ENCODE measurements at regions not wholly inside any gene's neighbourhood (a gene's known extent, or its start where the extent isn't known, plus 50 kb on each side); places are given as distances from the start of the nearest gene placed in this dataset.

DNA sequence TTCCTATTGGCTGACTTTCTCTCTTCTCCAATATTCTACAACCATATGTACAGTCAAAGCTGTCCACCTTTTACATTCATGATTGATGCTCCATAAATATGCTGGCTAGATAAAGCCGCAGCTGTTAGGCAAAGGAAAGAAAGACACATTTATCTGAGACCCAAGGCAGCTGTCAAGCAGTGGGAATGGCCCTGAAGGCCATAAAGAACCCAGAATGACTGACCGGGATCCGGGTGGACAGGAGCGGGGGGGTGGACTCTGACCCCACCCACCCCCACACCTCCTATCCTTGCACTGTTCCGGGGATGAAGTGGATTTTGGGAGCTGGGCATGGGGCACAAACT lies 116.4 kb downstream of the RTP5 start:
- no peaks in the 10 kb centered on the region for H3K9me3 ChIP-seq (ENCODE audit: control insufficient read depth, low read length)
- TF ChIP-seq, protein P1, sequence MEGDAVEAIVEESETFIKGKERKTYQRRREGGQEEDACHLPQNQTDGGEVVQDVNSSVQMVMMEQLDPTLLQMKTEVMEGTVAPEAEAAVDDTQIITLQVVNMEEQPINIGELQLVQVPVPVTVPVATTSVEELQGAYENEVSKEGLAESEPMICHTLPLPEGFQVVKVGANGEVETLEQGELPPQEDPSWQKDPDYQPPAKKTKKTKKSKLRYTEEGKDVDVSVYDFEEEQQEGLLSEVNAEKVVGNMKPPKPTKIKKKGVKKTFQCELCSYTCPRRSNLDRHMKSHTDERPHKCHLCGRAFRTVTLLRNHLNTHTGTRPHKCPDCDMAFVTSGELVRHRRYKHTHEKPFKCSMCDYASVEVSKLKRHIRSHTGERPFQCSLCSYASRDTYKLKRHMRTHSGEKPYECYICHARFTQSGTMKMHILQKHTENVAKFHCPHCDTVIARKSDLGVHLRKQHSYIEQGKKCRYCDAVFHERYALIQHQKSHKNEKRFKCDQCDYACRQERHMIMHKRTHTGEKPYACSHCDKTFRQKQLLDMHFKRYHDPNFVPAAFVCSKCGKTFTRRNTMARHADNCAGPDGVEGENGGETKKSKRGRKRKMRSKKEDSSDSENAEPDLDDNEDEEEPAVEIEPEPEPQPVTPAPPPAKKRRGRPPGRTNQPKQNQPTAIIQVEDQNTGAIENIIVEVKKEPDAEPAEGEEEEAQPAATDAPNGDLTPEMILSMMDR (IDR thresholded peaks at IDR 0.05), result no peak
- H3K4me3 ChIP-seq (ENCODE audit: low read depth, low read length), result no peak overlapping the region
- H3K4me1 ChIP-seq, result no peaks in the 10 kb centered on the region
- no peak overlapping the region for H3K27ac ChIP-seq
- no peak overlapping the region for H2AFZ ChIP-seq
- H3K9ac ChIP-seq, result no peak overlapping the region
- H3K36me3 ChIP-seq (ENCODE audit: control insufficient read depth, insufficient read depth, low read length), result no peaks in the 10 kb centered on the region
- no peaks in the 10 kb centered on the region for H3K27me3 ChIP-seq (ENCODE audit: control insufficient read depth, insufficient read depth, low read length)
- H3K4me2 ChIP-seq (ENCODE audit: low read length), result no peak overlapping the region
- no peaks in the 10 kb centered on the region for H3K79me2 ChIP-seq

DNA sequence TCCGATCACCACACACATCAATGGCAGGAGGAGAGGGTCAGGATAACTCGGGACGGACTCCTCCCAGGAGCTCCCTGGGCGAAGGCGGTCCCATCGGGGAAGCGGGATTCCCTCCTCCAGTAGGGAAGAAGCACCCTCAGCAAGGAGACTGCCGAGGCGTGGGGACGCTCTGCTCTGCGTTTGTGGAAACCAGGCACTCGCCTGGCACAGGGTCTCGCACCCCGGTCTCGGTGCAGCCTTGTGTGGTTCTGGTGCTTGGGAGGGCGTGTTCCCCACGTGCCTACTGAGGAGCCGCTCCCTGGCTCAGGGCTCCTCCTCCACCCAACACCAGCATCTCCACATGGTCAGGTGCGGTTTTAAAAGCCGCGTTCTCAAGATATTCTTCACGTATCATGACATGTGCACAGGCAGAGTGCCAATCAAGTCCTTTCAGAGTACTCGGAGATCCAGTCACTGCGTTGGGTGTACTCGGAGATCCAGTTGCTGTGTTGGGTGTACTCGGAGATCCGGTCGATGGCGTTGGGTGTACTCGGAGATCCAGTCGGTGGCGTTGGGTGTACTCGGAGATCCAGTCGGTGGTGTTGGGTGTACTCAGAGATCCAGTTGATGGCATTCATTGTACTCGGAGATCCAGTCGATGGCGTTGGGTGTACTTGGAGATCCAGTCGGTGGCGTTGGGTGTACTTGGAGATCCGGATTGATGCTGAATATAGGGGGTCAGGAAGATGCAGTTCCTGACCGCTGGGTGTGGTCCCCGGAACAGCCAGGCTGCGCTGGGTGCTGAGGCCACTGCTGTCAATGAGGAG lies 117.5 kb downstream of the RTP5 start:
- H3K9ac ChIP-seq, result no peak overlapping the region
- H3K4me2 ChIP-seq (ENCODE audit: low read length), result no peak overlapping the region
- no peaks in the 10 kb centered on the region for H3K9me3 ChIP-seq (ENCODE audit: control insufficient read depth, low read length)
- no peak overlapping the region for H2AFZ ChIP-seq
- no peak overlapping the region for H3K27ac ChIP-seq
- no peaks in the 10 kb centered on the region for H3K79me2 ChIP-seq
- H3K4me1 ChIP-seq, result no peaks in the 10 kb centered on the region
- TF ChIP-seq, protein P1 (IDR thresholded peaks at IDR 0.05), result no peak
- H3K27me3 ChIP-seq (ENCODE audit: control insufficient read depth, insufficient read depth, low read length), result no peaks in the 10 kb centered on the region
- H3K4me3 ChIP-seq (ENCODE audit: low read depth, low read length), result no peak overlapping the region
- H3K36me3 ChIP-seq (ENCODE audit: control insufficient read depth, insufficient read depth, low read length), result no peaks in the 10 kb centered on the region

DNA sequence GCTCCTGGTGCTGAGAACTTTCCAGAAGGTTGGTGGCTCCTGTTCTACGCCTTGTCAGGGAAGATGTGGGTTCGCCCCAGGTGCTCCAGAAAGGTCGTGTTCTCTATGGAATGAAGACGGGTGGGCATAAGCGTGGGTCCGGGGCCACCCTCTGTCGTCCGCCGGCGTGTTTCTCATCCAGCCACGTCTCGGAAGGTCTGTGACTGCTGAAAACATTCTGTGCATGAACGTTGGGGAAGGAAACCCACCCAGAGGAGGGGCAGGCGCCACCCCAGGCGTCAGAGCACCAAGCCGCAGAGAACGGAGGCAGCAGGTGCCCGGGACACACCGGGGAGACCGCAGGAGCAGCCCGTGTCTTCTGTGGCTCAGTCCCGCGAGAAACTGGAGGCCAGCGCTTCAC lies 118.2 kb downstream of the RTP5 start:
- no peaks in the 10 kb centered on the region for H3K36me3 ChIP-seq (ENCODE audit: control insufficient read depth, insufficient read depth, low read length)

DNA sequence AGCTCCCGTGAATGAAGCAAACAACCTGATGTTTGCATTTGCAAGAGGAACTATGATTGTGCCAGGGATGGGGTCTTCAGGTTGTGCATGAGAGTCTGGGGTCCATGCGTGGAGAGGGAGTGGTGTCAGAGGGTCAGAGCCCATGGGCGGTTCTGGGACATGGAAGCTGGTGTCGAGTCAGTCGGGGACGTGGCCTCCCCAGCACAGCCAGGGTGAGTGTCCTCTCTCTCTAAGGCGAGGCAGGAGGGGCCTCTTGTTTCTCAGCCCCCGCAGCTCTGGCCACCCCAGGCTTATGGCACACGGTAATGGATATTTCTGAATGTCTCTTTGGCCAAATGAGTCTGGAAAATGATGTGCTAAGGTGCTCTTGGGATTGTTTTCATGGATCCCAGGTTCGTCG lies 118.6 kb downstream of the RTP5 start:
- no peaks in the 10 kb centered on the region for H3K79me2 ChIP-seq
- H3K36me3 ChIP-seq (ENCODE audit: control insufficient read depth, insufficient read depth, low read length), result no peaks in the 10 kb centered on the region
- H2AFZ ChIP-seq, result no peak overlapping the region
- H3K4me3 ChIP-seq (ENCODE audit: low read depth, low read length), result no peak overlapping the region
- no peak overlapping the region for H3K4me2 ChIP-seq (ENCODE audit: low read length)
- no peak overlapping the region for H3K27ac ChIP-seq
- H3K9me3 ChIP-seq (ENCODE audit: control insufficient read depth, low read length), result no peaks in the 10 kb centered on the region
- H3K27me3 ChIP-seq (ENCODE audit: control insufficient read depth, insufficient read depth, low read length), result no peaks in the 10 kb centered on the region
- no peak overlapping the region for H3K9ac ChIP-seq
- TF ChIP-seq, protein P1 (IDR thresholded peaks at IDR 0.05), result no peak
- H3K4me1 ChIP-seq, result no peaks in the 10 kb centered on the region

More for the DNA sequence above, 118.2 kb downstream of the RTP5 start:
- Histone ChIP-seq H3K27ac (no peak overlapping the region), H3K27me3 (ENCODE audit: control insufficient read depth, insufficient read depth, low read length) (no peaks in the 10 kb centered on the region), H3K4me2 (ENCODE audit: low read length) (no peak overlapping the region), H3K9me3 (ENCODE audit: control insufficient read depth, low read length) (no peaks in the 10 kb centered on the region), H3K4me1 (no peaks in the 10 kb centered on the region), H3K79me2 (no peaks in the 10 kb centered on the region), H3K4me3 (ENCODE audit: low read depth, low read length) (no peak overlapping the region), H2AFZ (no peak overlapping the region), H3K9ac (no peak overlapping the region)
- TF ChIP-seq, protein P1 (IDR thresholded peaks at IDR 0.05), result no peak

DNA sequence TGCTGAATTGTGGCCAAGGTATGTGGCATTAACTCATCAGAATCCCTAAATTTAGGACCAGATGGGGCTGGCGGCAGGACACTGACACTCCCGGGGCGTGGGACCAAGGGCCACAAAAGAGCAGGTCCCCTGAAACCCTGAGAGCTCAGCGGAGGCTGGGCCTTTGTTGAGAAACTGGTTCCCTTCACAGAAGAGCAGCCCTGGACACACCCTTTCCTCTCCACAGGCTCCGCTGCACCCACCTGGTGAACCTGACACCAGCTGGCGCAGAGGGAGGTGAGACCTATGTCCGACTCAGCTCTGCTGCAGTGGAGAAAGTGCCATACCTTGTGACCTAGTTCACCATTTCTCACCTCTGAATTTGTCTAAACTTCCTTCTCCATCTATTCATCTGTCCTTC lies 119.5 kb downstream of the RTP5 start:
- Histone ChIP-seq H3K79me2 (no peaks in the 10 kb centered on the region), H3K4me1 (no peaks in the 10 kb centered on the region), H2AFZ (no peak overlapping the region), H3K4me2 (ENCODE audit: low read length) (no peak overlapping the region), H3K9ac (no peak overlapping the region), H3K27ac (no peak overlapping the region), H3K9me3 (ENCODE audit: control insufficient read depth, low read length) (no peaks in the 10 kb centered on the region), H3K27me3 (ENCODE audit: control insufficient read depth, insufficient read depth, low read length) (no peaks in the 10 kb centered on the region), H3K36me3 (ENCODE audit: control insufficient read depth, insufficient read depth, low read length) (no peaks in the 10 kb centered on the region), H3K4me3 (ENCODE audit: low read depth, low read length) (no peak overlapping the region)
- TF ChIP-seq, protein P1 (IDR thresholded peaks at IDR 0.05), result no peak
